H9 (cell line): ENCODE measurements at regions not wholly inside any gene's neighbourhood (a gene's known extent, or its start where the extent isn't known, plus 50 kb on each side); places are given as distances from the start of the nearest gene placed in this dataset.

Source experiments
- DNase-seq: peaks from one replicate; pipeline ENCODE4 v3.0.0-alpha.2; 2017
- H2AFZ ChIP-seq: one replicate; pipeline ENCODE4 v1.6.1; 2013; ENCODE audit warnings: mild to moderate bottlenecking, low read length, control low read depth, moderate library complexity
- H2AK5ac ChIP-seq: 2 replicates; pipeline ENCODE4 v1.6.1; 2013; ENCODE audit warnings: low read length, control low read depth, mixed read lengths; ENCODE audit not compliant: insufficient read length
- H2BK120ac ChIP-seq: one replicate; pipeline ENCODE4 v1.6.1; 2013; ENCODE audit warnings: low read depth, mild to moderate bottlenecking, low read length, control low read depth, inconsistent platforms; ENCODE audit not compliant: poor library complexity, severe bottlenecking
- H2BK12ac ChIP-seq: 2 replicates; pipeline ENCODE4 v1.6.1; 2013; ENCODE audit warnings: low read length, control low read depth, mixed read lengths, low read depth; ENCODE audit not compliant: insufficient read length
- H2BK15ac ChIP-seq: 2 replicates; pipeline ENCODE4 v1.6.1; 2013; ENCODE audit warnings: low read depth, low read length, control low read depth
- H2BK20ac ChIP-seq: one replicate; pipeline ENCODE4 v1.6.1; 2013; ENCODE audit warnings: low read depth, mild to moderate bottlenecking, low read length, control low read depth, inconsistent platforms; ENCODE audit not compliant: poor library complexity, severe bottlenecking
- H2BK5ac ChIP-seq: 2 replicates; pipeline ENCODE4 v1.6.1; 2013; ENCODE audit warnings: low read length, control low read depth, mixed read lengths; ENCODE audit not compliant: insufficient read length
- H3K14ac ChIP-seq: 2 replicates; pipeline ENCODE4 v1.6.1; 2013; ENCODE audit warnings: low read length, control low read depth; ENCODE audit not compliant: insufficient read depth
- H3K18ac ChIP-seq: 2 replicates; pipeline ENCODE4 v1.6.1; 2013; ENCODE audit warnings: low read depth, mild to moderate bottlenecking, mixed read lengths, low read length, control low read depth; ENCODE audit not compliant: insufficient read length
- H3K23ac ChIP-seq: 2 replicates; pipeline ENCODE4 v1.6.1; 2013; ENCODE audit warnings: low read length, control low read depth, mixed read lengths, low read depth; ENCODE audit not compliant: insufficient read length
- H3K23me2 ChIP-seq: 2 replicates; pipeline ENCODE4 v1.6.1; 2013; ENCODE audit warnings: low read depth, mild to moderate bottlenecking, mixed read lengths, low read length, control low read depth; ENCODE audit not compliant: insufficient read length, poor library complexity, severe bottlenecking
- H3K27ac ChIP-seq: 2 replicates; pipeline ENCODE4 v1.5.1; 2013; ENCODE audit warnings: low read length, control low read depth, mixed read lengths, low read depth; ENCODE audit not compliant: insufficient read length
- H3K27me3 ChIP-seq: 2 replicates; pipeline ENCODE4 v1.6.1; 2013; ENCODE audit warnings: low read length, control low read depth, inconsistent platforms; ENCODE audit not compliant: insufficient read depth
- H3K4ac ChIP-seq: 2 replicates; pipeline ENCODE4 v1.6.1; 2013; ENCODE audit warnings: low read depth, mild to moderate bottlenecking, control low read depth, inconsistent platforms, low read length, moderate library complexity
- H3K4me1 ChIP-seq: 2 replicates; pipeline ENCODE4 v1.6.1; 2013; ENCODE audit warnings: low read length, control low read depth, inconsistent platforms; ENCODE audit not compliant: insufficient read depth
- H3K4me2 ChIP-seq: 2 replicates; pipeline ENCODE4 v1.6.1; 2013; ENCODE audit warnings: low read length, control low read depth, mixed read lengths; ENCODE audit not compliant: insufficient read length, insufficient read depth
- H3K56ac ChIP-seq: 2 replicates; pipeline ENCODE4 v1.6.1; 2013; ENCODE audit warnings: low read depth, mild to moderate bottlenecking, mixed read lengths, low read length, control low read depth; ENCODE audit not compliant: insufficient read length
- H3K79me1 ChIP-seq: 2 replicates; pipeline ENCODE4 v1.6.1; 2013; ENCODE audit warnings: low read depth, mild to moderate bottlenecking, moderate library complexity, low read length, control low read depth, inconsistent platforms; ENCODE audit not compliant: insufficient read depth, poor library complexity, severe bottlenecking
- H3K79me2 ChIP-seq: 2 replicates; pipeline ENCODE4 v1.6.1; 2013; ENCODE audit warnings: low read length, control low read depth, inconsistent platforms; ENCODE audit not compliant: insufficient read depth
- H3K9ac ChIP-seq: 2 replicates; pipeline ENCODE4 v1.6.1; 2013; ENCODE audit warnings: low read length, control low read depth, mixed read lengths; ENCODE audit not compliant: insufficient read length; ENCODE audit errors: extremely low read depth
- H3K9me3 ChIP-seq: one replicate; pipeline ENCODE4 v1.6.1; 2013; ENCODE audit warnings: low read depth, low read length, inconsistent platforms; ENCODE audit not compliant: control insufficient read depth
- H3T11ph ChIP-seq: one replicate; pipeline ENCODE4 v1.6.1; 2013; ENCODE audit warnings: mild to moderate bottlenecking, low read length, control low read depth, inconsistent platforms
- H4K20me1 ChIP-seq: one replicate; pipeline ENCODE4 v1.6.1; 2013; ENCODE audit not compliant: control insufficient read depth, insufficient read length, insufficient read depth
- H4K5ac ChIP-seq: 2 replicates; pipeline ENCODE4 v1.6.1; 2013; ENCODE audit warnings: low read depth, mild to moderate bottlenecking, mixed read lengths, low read length, control low read depth; ENCODE audit not compliant: insufficient read length
- H4K8ac ChIP-seq: replicated peaks from 2 replicates; pipeline ENCODE4 v1.6.1; 2013; ENCODE audit warnings: low read length, control low read depth, mixed read lengths, low read depth; ENCODE audit not compliant: insufficient read length
- H4K91ac ChIP-seq: 2 replicates; pipeline ENCODE4 v1.6.1; 2013; ENCODE audit warnings: low read depth, mild to moderate bottlenecking, moderate library complexity, mixed read lengths, low read length, control low read depth; ENCODE audit not compliant: insufficient read length
- H3K27ac Mint-ChIP-seq, 3 experiments: 2 replicates in 2 of 3; 3 replicates in 1 of 3; pipeline ENCODE4 v1.8.0; 2020 to 2021; ENCODE audit warnings: mixed read lengths in 3 of 3, mild to moderate bottlenecking in 1 of 3, moderate library complexity in 1 of 3
- H3K27me3 Mint-ChIP-seq: 2 replicates; pipeline ENCODE4 v1.8.0; 2021; ENCODE audit warnings: low read depth, mild to moderate bottlenecking, moderate library complexity, mixed read lengths
- H3K36me3 Mint-ChIP-seq, 3 experiments: 2 replicates in 2 of 3; 3 replicates in 1 of 3; pipeline ENCODE4 v1.8.0; 2020 to 2021; ENCODE audit warnings: low read depth in 3 of 3, mixed read lengths in 3 of 3; ENCODE audit not compliant: insufficient read depth in 1 of 3
- H3K4me1 Mint-ChIP-seq, 2 experiments: 2 replicates each; pipeline ENCODE4 v1.8.0; 2020; ENCODE audit warnings: mixed read lengths in 2 of 2
- H3K4me3 Mint-ChIP-seq, 2 experiments: 2 replicates in 1 of 2; 3 replicates in 1 of 2; pipeline ENCODE4 v1.8.0; 2020 to 2021; ENCODE audit warnings: mild to moderate bottlenecking in 2 of 2, mixed read lengths in 2 of 2, moderate library complexity in 1 of 2
- H3K9me3 Mint-ChIP-seq, 2 experiments: 2 replicates in 1 of 2; 3 replicates in 1 of 2; pipeline ENCODE4 v1.8.0; 2020; ENCODE audit warnings: mild to moderate bottlenecking in 2 of 2, mixed read lengths in 2 of 2, moderate library complexity in 1 of 2
- CTCF ChIP-seq: fragments of 200-600 bp; sonication (generic); conservative IDR thresholded peaks from 3 replicates; pipeline ENCODE4 v1.8.0; 2021; ENCODE audit warnings: antibody characterized with exemption, mild to moderate bottlenecking
- WGBS: extraction: QIAGEN DNeasy Blood & Tissue Kit; methylation state at CpG from one replicate; pipeline ENCODE4 v1.1.7; 2013; ENCODE audit warnings: missing lambda C conversion rate, low lambda C conversion rate, mixed read lengths; ENCODE audit not compliant: insufficient read length; ENCODE audit errors: extremely low coverage; 5-methylcytosine and 5-hydroxymethylcytosine counted together

DNA sequence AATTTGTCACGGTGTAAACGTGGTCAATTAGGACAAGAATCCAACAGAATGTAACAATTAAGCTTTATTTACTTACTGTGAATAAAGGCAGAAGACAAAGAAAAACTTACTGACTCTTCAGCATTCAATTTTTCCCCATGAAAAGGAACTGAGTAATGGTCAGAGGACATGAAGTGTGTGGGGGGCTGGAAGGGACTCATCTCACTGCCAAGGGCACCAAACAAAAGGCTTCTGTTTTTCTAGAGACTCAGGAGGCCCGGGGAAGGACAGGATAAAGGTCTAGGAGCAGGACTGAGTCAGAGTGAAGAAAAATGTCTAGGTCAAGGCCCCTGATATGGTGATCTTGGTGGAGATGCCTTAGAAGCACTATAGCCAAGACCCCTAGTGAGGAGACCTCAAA, 564.2 kb upstream of the ANO5 start:
- H3K4me3 Mint-ChIP-seq: no peak overlapping the region
- Histone ChIP-seq H4K8ac (no peak overlapping the region), H3K14ac (no peak overlapping the region), H3K27me3 (no peaks in the 10 kb centered on the region), H3K79me1 (no peaks in the 10 kb centered on the region), H3K27ac (no peak overlapping the region), H2BK5ac (no peak overlapping the region), H3K4me2 (no peak overlapping the region), H3K18ac (no peak overlapping the region), H3K4me1 (no peaks in the 10 kb centered on the region; the same call in 1 of the 2 replicates), H3K9ac (no peak overlapping the region), H4K20me1 (no peaks in the 10 kb centered on the region), H2AK5ac (no peak overlapping the region), H4K5ac (no peak overlapping the region), H3K9me3 (no peaks in the 10 kb centered on the region), H2AFZ (no peak overlapping the region), H3K56ac (no peak overlapping the region), H4K91ac (no peak overlapping the region), H3K4ac (no peak overlapping the region), H2BK120ac (no peak overlapping the region), H3T11ph (no peak overlapping the region), H2BK20ac (no peak overlapping the region), H3K79me2 (no peaks in the 10 kb centered on the region), H2BK15ac (no peak overlapping the region), H3K23me2 (no peaks in the 10 kb centered on the region), H2BK12ac (no peak overlapping the region), H3K23ac (no peak overlapping the region)
- H3K27me3 Mint-ChIP-seq: no peaks in the 10 kb centered on the region; the same call in 1 of the 2 replicates
- no peak for TF ChIP-seq CTCF
- no peaks in the 10 kb centered on the region for H3K9me3 Mint-ChIP-seq
- DNase-seq: no peak
- no CpG with 5 or more reads among the region's 3 CpGs for WGBS
- H3K27ac Mint-ChIP-seq: no peak overlapping the region; a peak in 2 of 7 replicates
- H3K4me1 Mint-ChIP-seq: no peaks in the 10 kb centered on the region
- no peaks in the 10 kb centered on the region; a peak in 1 of 7 replicates for H3K36me3 Mint-ChIP-seq
